HEK293T (cell line): ENCODE measurements at regions not wholly inside any gene's neighbourhood (a gene's known extent, or its start where the extent isn't known, plus 50 kb on each side); places are given as distances from the start of the nearest gene placed in this dataset.
"Not testable (repeated sequence)": the region's sequence is repeated elsewhere in the genome, so short reads cannot be mapped to it uniquely, and the experiment has no call there.

Source experiments
- CTCF ChIA-PET: fragments of 350-600 bp; formaldehyde crosslinking; extraction: SDS; loops from one replicate; lab custom pipeline; 2021; ENCODE audit warnings: antibody characterized with exemption, inconsistent platforms; lab: Yijun Ruan, JAX
- POLR2A ChIA-PET: fragments of 350-600 bp; formaldehyde crosslinking; extraction: SDS; loops from one replicate; lab custom pipeline; 2020; ENCODE audit warnings: antibody characterized with exemption, inconsistent platforms; lab: Yijun Ruan, JAX
- DNase-seq: peaks from one replicate; pipeline ENCODE4 v3.0.0; 2012; ENCODE audit warnings: mixed read lengths; ENCODE audit errors: extremely low spot score
- ARNT ChIP-seq: fragments of 450-650 bp; IDR thresholded peaks from 2 replicates; pipeline ENCODE4 v1.6.1; 2017; ENCODE audit warnings: mild to moderate bottlenecking
- BHLHE40 ChIP-seq: fragments of 450-650 bp; IDR thresholded peaks from 2 replicates; pipeline ENCODE4 v1.6.1; 2016; ENCODE audit warnings: mild to moderate bottlenecking, moderate library complexity, borderline replicate concordance
- CTBP1 ChIP-seq: fragments of 450-650 bp; IDR thresholded peaks from 2 replicates; pipeline ENCODE4 v1.6.1; 2016; ENCODE audit warnings: borderline replicate concordance
- ELF4 ChIP-seq: fragments of 450-650 bp; IDR thresholded peaks from 2 replicates; pipeline ENCODE4 v1.6.1; 2017; ENCODE audit warnings: antibody characterized with exemption
- FOXA1 ChIP-seq: fragments of 450-650 bp; IDR thresholded peaks from 2 replicates; pipeline ENCODE4 v1.6.1; 2016; ENCODE audit warnings: mild to moderate bottlenecking
- FOXK2 ChIP-seq: fragments of 450-650 bp; IDR thresholded peaks from 2 replicates; pipeline ENCODE4 v1.6.1; 2016; ENCODE audit warnings: mild to moderate bottlenecking
- FOXM1 ChIP-seq: fragments of 450-650 bp; IDR thresholded peaks from 2 replicates; pipeline ENCODE4 v1.6.1; 2017; ENCODE audit warnings: mild to moderate bottlenecking, borderline replicate concordance
- HDGF ChIP-seq: fragments of 450-650 bp; IDR thresholded peaks from 2 replicates; pipeline ENCODE4 v1.6.1; 2017; ENCODE audit warnings: antibody characterized with exemption, borderline replicate concordance
- L3MBTL2 ChIP-seq: fragments of 450-650 bp; conservative IDR thresholded peaks from 2 replicates; pipeline ENCODE4 v1.6.1; 2016; ENCODE audit warnings: mild to moderate bottlenecking
- LEF1 ChIP-seq: fragments of 450-650 bp; IDR thresholded peaks from 2 replicates; pipeline ENCODE4 v1.6.1; 2017; ENCODE audit warnings: mild to moderate bottlenecking, borderline replicate concordance
- NFRKB ChIP-seq: fragments of 450-650 bp; IDR thresholded peaks from 2 replicates; pipeline ENCODE4 v1.6.1; 2016; ENCODE audit warnings: mild to moderate bottlenecking, moderate library complexity
- PKNOX1 ChIP-seq: fragments of 450-650 bp; IDR thresholded peaks from 2 replicates; pipeline ENCODE4 v1.6.1; 2016
- SP1 ChIP-seq: fragments of 450-650 bp; IDR thresholded peaks from 2 replicates; pipeline ENCODE4 v1.6.1; 2017
- SUZ12 ChIP-seq: fragments of 450-650 bp; IDR thresholded peaks from 2 replicates; pipeline ENCODE4 v1.6.1; 2016; ENCODE audit warnings: mild to moderate bottlenecking
- TARDBP ChIP-seq: fragments of 450-650 bp; IDR thresholded peaks from 2 replicates; pipeline ENCODE4 v1.6.1; 2016
- ZNF384 ChIP-seq: fragments of 450-650 bp; IDR thresholded peaks from 2 replicates; pipeline ENCODE4 v1.6.1; 2016

GRCh38 chr2:150677551-150677950 is 190.1 kb upstream of the RND3 start:
- DNase-seq: no peak
- TF ChIP-seq ELF4 (no peak), FOXA1 (no peak), CTBP1 (no peak), NFRKB (no peak), ARNT (no peak), SUZ12 (no peak), L3MBTL2 (no peak)
- ChIA-PET CTCF (no interaction called here), POLR2A (no interaction called here)

- TF ChIP-seq LEF1 (no peak), CTBP1 (no peak), ELF4 (no peak), ZNF384 (no peak), SUZ12 (no peak), PKNOX1 (no peak)
- ChIA-PET POLR2A (no interaction called here), CTCF (no interaction called here)
- no peak for DNase-seq
Measured at GRCh38 chr2:150676747-150677383, 189.4 kb upstream of the RND3 start.

GRCh38 chr2:150675807-150676206 is 188.3 kb upstream of the RND3 start:
- CTCF ChIA-PET: no interaction called here
- TF ChIP-seq PKNOX1 (no peak), CTBP1 (no peak), FOXM1 (no peak), FOXK2 (no peak), ELF4 (no peak), TARDBP (no peak), BHLHE40 (no peak), L3MBTL2 (no peak), SP1 (no peak), ZNF384 (no peak), LEF1 (no peak), NFRKB (no peak), SUZ12 (no peak)
- POLR2A ChIA-PET: no interaction called here
- DNase-seq: no peak

GRCh38 chr2:150674283-150674682 is 186.8 kb upstream of the RND3 start:
- ChIA-PET CTCF (no interaction called here), POLR2A (no interaction called here)
- no peak for DNase-seq
- TF ChIP-seq HDGF: no peak
- no peak for TF ChIP-seq ARNT
- no peak for TF ChIP-seq ELF4
- TF ChIP-seq FOXM1: no peak
- TF ChIP-seq BHLHE40: no peak
- no peak for TF ChIP-seq SP1
- no peak for TF ChIP-seq ZNF384
- TF ChIP-seq TARDBP: no peak
- TF ChIP-seq SUZ12: no peak
- no peak for TF ChIP-seq FOXK2
- no peak for TF ChIP-seq CTBP1
- no peak for TF ChIP-seq LEF1
- TF ChIP-seq L3MBTL2: no peak
- TF ChIP-seq NFRKB: no peak
- no peak for TF ChIP-seq PKNOX1
- no peak for TF ChIP-seq FOXA1

GRCh38 chr2:150672311-150672710 is 184.8 kb upstream of the RND3 start:
- CTCF ChIA-PET: no interaction called here
- POLR2A ChIA-PET: no interaction called here
- no peak for DNase-seq
- TF ChIP-seq ZNF384: no peak
- TF ChIP-seq TARDBP: no peak
- TF ChIP-seq SUZ12: no peak
- no peak for TF ChIP-seq CTBP1
- no peak for TF ChIP-seq ELF4
- TF ChIP-seq PKNOX1: no peak
- TF ChIP-seq NFRKB: no peak
- no peak for TF ChIP-seq SP1
- TF ChIP-seq FOXM1: no peak
- TF ChIP-seq L3MBTL2: no peak
- TF ChIP-seq BHLHE40: no peak
- TF ChIP-seq ARNT: no peak
- TF ChIP-seq FOXA1: no peak
- TF ChIP-seq FOXK2: no peak
- TF ChIP-seq HDGF: no peak

GRCh38 chr2:150669492-150669891 is 182.0 kb upstream of the RND3 start:
- TF ChIP-seq LEF1: no peak
- no peak for TF ChIP-seq FOXM1
- TF ChIP-seq ARNT: no peak
- no peak for TF ChIP-seq BHLHE40
- no peak for TF ChIP-seq L3MBTL2
- no peak for TF ChIP-seq PKNOX1
- TF ChIP-seq SUZ12: no peak
- no peak for TF ChIP-seq SP1
- no peak for TF ChIP-seq NFRKB
- TF ChIP-seq FOXK2: no peak
- no peak for TF ChIP-seq ELF4
- TF ChIP-seq FOXA1: no peak
- no peak for TF ChIP-seq TARDBP
- no peak for TF ChIP-seq HDGF
- no peak for TF ChIP-seq CTBP1
- no peak for TF ChIP-seq ZNF384
- DNase-seq: no peak
- POLR2A ChIA-PET: no interaction called here
- CTCF ChIA-PET: no interaction called here

GRCh38 chr2:150667039-150667438 is 179.6 kb upstream of the RND3 start:
- CTCF ChIA-PET, DNase-seq: not testable (repeated sequence)

More at GRCh38 chr2:150667039-150667438, 179.6 kb upstream of the RND3 start:
- POLR2A ChIA-PET: not testable (repeated sequence)
